ENCODE measurements at regions not wholly inside any gene's neighbourhood (a gene's known extent, or its start where the extent isn't known, plus 50 kb on each side); places are given as distances from the start of the nearest gene placed in this dataset.

DNA sequence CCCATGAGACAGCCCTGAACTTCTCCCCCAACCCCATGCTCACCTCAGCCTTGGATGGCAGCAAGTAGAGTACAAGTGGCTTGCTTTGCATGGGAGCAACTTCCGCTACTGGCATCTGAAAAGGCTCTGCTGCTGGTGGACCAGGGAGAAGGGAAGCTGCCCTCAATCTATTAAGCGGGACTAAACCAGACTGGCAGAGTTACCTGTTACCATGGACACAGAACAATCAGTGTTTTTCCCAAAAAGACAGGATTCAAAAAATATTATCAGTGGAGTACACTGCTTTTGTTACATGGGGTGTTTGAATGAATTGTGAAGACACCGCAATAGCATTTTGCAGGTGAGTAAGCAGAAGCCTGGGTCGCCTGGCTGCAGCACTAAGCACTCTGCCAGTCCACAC lies 631.4 kb upstream of the B3GAT1 start:
- Histone ChIP-seq H3K4me3 (no peak overlapping the region), H3K27me3 (no peaks in the 10 kb centered on the region), H3K36me3 (no peaks in the 10 kb centered on the region), H3K4me1 (no peaks in the 10 kb centered on the region), H3K9me3 (no peaks in the 10 kb centered on the region), H3K27ac (no peak overlapping the region)
- TF ChIP-seq, protein P1, sequence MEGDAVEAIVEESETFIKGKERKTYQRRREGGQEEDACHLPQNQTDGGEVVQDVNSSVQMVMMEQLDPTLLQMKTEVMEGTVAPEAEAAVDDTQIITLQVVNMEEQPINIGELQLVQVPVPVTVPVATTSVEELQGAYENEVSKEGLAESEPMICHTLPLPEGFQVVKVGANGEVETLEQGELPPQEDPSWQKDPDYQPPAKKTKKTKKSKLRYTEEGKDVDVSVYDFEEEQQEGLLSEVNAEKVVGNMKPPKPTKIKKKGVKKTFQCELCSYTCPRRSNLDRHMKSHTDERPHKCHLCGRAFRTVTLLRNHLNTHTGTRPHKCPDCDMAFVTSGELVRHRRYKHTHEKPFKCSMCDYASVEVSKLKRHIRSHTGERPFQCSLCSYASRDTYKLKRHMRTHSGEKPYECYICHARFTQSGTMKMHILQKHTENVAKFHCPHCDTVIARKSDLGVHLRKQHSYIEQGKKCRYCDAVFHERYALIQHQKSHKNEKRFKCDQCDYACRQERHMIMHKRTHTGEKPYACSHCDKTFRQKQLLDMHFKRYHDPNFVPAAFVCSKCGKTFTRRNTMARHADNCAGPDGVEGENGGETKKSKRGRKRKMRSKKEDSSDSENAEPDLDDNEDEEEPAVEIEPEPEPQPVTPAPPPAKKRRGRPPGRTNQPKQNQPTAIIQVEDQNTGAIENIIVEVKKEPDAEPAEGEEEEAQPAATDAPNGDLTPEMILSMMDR (IDR thresholded peaks at IDR 0.05) = no peak
- no peak for TF ChIP-seq POLR2A (IDR thresholded peaks at IDR 0.05)
- intact Hi-C loops (cut with DNase I; ENCODE audit: low total_unique reads) = no loop called here
- no peak for DNase-seq

DNA sequence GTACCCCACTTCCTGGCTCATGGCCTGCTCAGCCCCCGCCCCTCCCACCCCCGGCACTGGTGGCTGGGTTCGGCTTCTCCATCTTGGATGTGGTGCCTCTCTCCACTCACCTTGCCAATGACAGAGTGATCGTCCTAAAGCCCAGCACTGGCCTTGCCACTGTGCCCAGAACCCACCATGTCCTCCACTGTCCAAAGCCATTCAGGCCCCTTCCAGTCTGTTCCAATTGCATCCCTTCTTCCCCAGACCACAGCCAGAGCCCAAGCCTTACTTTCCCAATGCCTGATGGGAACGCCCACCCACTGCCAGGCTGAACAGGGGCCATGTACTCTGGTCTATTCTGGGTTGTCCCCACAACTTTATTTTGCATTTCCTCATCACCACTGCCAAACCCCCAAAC lies 625.8 kb upstream of the B3GAT1 start:
- Histone ChIP-seq H3K4me3 (no peak overlapping the region), H3K36me3 (no peaks in the 10 kb centered on the region), H3K9me3 (no peaks in the 10 kb centered on the region), H3K27ac (no peak overlapping the region), H3K4me1 (no peaks in the 10 kb centered on the region), H3K27me3 (no peaks in the 10 kb centered on the region)
- no peak for DNase-seq
- intact Hi-C loops (cut with DNase I; ENCODE audit: low total_unique reads) = no loop called here
- TF ChIP-seq POLR2A (IDR thresholded peaks at IDR 0.05) = no peak
- TF ChIP-seq, protein P1 (IDR thresholded peaks at IDR 0.05) = no peak

DNA sequence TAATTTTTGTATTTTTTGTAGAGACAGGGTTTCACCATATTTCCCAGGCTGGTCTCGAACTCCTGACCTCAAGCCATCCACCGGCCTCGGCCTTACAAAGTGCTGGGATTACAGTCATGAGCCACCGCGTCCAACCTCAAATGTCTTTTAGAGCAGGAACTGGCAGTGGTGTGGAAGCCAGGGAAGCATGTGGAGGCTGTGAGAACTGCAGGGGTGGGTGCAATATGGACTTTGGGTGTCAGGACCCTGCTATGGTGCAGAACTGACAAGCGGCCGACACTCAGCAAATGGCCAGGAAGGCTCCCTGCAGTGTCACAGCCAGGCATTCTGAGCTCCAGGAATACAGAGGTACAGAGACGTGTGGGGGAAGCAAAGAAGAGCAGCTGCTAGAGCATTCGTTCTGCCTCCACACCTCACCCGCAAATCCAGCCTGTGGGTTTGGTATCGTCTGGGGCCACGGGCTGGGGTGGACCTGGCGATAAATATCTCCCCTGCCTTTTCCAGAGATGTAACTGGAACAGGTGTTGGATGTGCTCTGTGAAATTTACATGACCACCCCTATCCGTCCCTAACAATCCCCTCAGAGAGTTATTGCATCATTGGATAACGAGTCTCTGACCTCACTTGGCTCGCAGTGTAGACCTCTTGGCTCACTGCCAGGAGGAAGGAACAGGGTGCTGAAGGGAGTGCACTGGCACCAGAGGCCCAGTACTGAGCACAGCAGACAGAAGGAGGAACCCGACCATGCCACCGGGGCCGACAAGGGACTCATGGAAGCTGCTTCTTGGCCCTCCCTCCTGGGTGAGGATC lies 624.7 kb upstream of the B3GAT1 start:
- Histone ChIP-seq H3K4me1 (no peaks in the 10 kb centered on the region), H3K27ac (no peak overlapping the region), H3K9me3 (no peaks in the 10 kb centered on the region), H3K4me3 (no peak overlapping the region), H3K36me3 (no peaks in the 10 kb centered on the region), H3K27me3 (no peaks in the 10 kb centered on the region)
- intact Hi-C loops (cut with DNase I; ENCODE audit: low total_unique reads) = no loop called here
- TF ChIP-seq POLR2A (IDR thresholded peaks at IDR 0.05) = no peak
- TF ChIP-seq, protein P1 (IDR thresholded peaks at IDR 0.05) = no peak
- DNase-seq = no peak

DNA sequence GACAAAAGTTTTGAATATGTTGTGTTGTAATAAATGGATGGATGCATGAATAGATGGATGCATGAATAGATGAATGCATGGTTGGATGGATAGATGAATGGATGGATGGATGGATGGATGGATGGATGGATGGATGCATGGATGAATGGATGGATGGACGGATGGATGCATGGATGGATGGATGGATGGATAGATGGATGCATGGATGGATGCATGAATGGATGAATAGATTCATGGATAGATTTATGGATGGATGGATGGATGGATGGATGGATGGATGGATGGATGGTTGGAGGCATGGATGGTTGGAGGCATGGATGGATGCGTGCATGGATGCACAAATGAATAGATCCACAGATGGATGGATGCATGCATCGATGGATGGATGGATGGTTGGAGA lies 623.2 kb upstream of the B3GAT1 start:
- Histone ChIP-seq H3K27me3 (no peaks in the 10 kb centered on the region), H3K36me3 (no peaks in the 10 kb centered on the region), H3K27ac (no peak overlapping the region), H3K4me3 (no peak overlapping the region), H3K9me3 (no peaks in the 10 kb centered on the region), H3K4me1 (no peaks in the 10 kb centered on the region)
- intact Hi-C loops (cut with DNase I; ENCODE audit: low total_unique reads) = no loop called here
- no peak for DNase-seq
- TF ChIP-seq, protein P1 (IDR thresholded peaks at IDR 0.05) = no peak
- TF ChIP-seq POLR2A (IDR thresholded peaks at IDR 0.05) = no peak

DNA sequence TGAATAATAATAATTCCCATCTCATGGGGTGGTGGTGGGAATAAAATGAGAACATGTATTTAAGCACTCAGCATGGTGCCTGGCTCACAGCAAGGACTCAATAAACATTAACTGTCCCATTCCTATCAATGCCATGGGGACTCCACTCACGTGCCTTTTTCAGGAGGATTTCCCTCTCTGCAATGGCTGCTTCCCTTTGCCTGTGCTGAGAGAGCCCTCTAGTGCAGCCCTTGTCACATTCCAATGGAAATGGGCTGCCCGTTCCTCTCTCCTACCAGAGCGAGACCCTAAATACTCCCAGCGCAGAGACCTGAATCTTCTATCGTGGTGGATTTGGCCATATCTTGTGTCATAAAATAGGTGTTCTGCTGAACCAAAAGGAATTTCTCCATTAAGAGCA lies 621.5 kb upstream of the B3GAT1 start:
- no peak for DNase-seq
- TF ChIP-seq, protein P1 (IDR thresholded peaks at IDR 0.05) = no peak
- TF ChIP-seq POLR2A (IDR thresholded peaks at IDR 0.05) = no peak
- Histone ChIP-seq H3K36me3 (no peaks in the 10 kb centered on the region), H3K4me1 (no peaks in the 10 kb centered on the region), H3K9me3 (no peaks in the 10 kb centered on the region), H3K4me3 (no peak overlapping the region), H3K27ac (no peak overlapping the region), H3K27me3 (no peaks in the 10 kb centered on the region)
- intact Hi-C loops (cut with DNase I; ENCODE audit: low total_unique reads) = no loop called here

Data from uterus (tissue), 3 donors.